Activated CD8-positive, alpha-beta T cell treated with anti-CD3 and anti-CD28 coated beads for 36 hours (primary cell): ENCODE measurements at regions not wholly inside any gene's neighbourhood (a gene's known extent, or its start where the extent isn't known, plus 50 kb on each side); places are given as distances from the start of the nearest gene placed in this dataset.

ENCODE experiments used
- ATAC-seq: fragments of 200-7000 bp; cut with Tn5 transposase; one replicate; pipeline ENCODE4 v1.10.0; 2021; ENCODE audit warnings: mild to moderate bottlenecking, moderate library complexity
- CTCF ChIA-PET: fragments of 350-600 bp; sonication (Branson Sonifier 250); formaldehyde crosslinking; loops from one replicate; lab custom pipeline; 2021; ENCODE audit warnings: antibody characterized with exemption; lab: Charles Lee
- POLR2A ChIA-PET: fragments of 350-600 bp; sonication (Branson Sonifier 250); formaldehyde crosslinking; loops from one replicate; lab custom pipeline; 2021; ENCODE audit warnings: antibody characterized with exemption; lab: Charles Lee
- DNase-seq: peaks from one replicate; pipeline ENCODE4 v3.0.0-alpha.2; 2020
- H3K27ac Mint-ChIP-seq: one replicate; pipeline ENCODE4 v1.8.0; 2021; ENCODE audit warnings: mild to moderate bottlenecking, mixed read lengths
- H3K27me3 Mint-ChIP-seq: one replicate; pipeline ENCODE4 v1.8.0; 2021; ENCODE audit warnings: mixed read lengths
- H3K36me3 Mint-ChIP-seq: one replicate; pipeline ENCODE4 v1.8.0; 2021; ENCODE audit warnings: low read depth, mixed read lengths
- H3K4me1 Mint-ChIP-seq: one replicate; pipeline ENCODE4 v1.8.0; 2021; ENCODE audit warnings: low read depth, mixed read lengths
- H3K4me3 Mint-ChIP-seq: one replicate; pipeline ENCODE4 v1.8.0; 2021; ENCODE audit warnings: mild to moderate bottlenecking, moderate library complexity, mixed read lengths
- H3K9me3 Mint-ChIP-seq: one replicate; pipeline ENCODE4 v1.8.0; 2021; ENCODE audit warnings: mixed read lengths
- intact Hi-C: fragments of 100-400 bp; cut with micrococcal nuclease; formaldehyde crosslinking; loops from one replicate; pipeline ENCODE4 v1.10.0; 2022
- TF ChIP-seq, protein P1 (sequence below): fragments of 200-600 bp; IDR thresholded peaks from one replicate; pipeline ENCODE4 v1.8.0; 2022; ENCODE audit warnings: antibody characterized with exemption, mild to moderate bottlenecking

DNA sequence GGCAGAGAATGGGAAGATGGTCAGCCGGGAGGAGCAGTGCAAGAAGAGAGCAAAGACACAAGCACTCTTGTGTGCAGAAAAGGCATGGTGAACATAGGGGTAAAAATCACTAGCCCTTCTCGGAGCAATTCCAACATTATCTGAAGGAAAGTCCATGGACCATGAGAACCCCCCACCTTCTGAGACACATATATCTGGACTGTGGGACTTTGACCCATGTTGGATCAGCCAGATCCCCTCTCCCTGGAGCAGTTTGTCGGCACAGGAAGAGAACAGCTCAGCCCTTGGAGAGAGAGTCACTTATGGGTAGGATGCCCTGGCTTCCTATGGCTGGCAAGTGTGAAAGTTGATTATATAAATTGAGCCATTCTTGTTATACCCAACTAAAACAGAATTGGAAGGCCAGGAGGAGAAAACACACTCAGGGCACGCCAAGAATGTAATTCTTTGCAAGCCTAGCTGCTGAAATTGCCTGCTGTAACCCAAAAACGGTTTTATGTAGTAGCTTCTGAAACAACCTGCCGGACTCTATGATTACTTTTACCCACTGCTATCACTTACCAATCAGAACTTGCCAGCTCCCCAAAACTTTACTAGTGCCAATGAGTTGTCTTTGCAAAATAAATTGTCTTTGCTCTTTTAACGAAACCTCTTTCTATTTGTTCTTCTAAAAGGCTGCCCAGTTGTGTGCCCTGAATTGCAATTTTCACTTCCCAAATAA, 62.8 kb upstream of the ZNF599 start:
- Mint-ChIP-seq H3K36me3 (no peaks in the 10 kb centered on the region), H3K27me3 (no peaks in the 10 kb centered on the region), H3K4me1 (peaks cover 11% of the 10 kb centered on the region), H3K9me3 (no peaks in the 10 kb centered on the region), H3K4me3 (no peak overlapping the region), H3K27ac (no peak overlapping the region)
- intact Hi-C loops = no loop called here
- DNase-seq (no peak), ATAC-seq (no peak)
- ChIA-PET POLR2A (no interaction called here), CTCF (no interaction called here)
- TF ChIP-seq, protein P1, sequence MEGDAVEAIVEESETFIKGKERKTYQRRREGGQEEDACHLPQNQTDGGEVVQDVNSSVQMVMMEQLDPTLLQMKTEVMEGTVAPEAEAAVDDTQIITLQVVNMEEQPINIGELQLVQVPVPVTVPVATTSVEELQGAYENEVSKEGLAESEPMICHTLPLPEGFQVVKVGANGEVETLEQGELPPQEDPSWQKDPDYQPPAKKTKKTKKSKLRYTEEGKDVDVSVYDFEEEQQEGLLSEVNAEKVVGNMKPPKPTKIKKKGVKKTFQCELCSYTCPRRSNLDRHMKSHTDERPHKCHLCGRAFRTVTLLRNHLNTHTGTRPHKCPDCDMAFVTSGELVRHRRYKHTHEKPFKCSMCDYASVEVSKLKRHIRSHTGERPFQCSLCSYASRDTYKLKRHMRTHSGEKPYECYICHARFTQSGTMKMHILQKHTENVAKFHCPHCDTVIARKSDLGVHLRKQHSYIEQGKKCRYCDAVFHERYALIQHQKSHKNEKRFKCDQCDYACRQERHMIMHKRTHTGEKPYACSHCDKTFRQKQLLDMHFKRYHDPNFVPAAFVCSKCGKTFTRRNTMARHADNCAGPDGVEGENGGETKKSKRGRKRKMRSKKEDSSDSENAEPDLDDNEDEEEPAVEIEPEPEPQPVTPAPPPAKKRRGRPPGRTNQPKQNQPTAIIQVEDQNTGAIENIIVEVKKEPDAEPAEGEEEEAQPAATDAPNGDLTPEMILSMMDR = no peak

DNA sequence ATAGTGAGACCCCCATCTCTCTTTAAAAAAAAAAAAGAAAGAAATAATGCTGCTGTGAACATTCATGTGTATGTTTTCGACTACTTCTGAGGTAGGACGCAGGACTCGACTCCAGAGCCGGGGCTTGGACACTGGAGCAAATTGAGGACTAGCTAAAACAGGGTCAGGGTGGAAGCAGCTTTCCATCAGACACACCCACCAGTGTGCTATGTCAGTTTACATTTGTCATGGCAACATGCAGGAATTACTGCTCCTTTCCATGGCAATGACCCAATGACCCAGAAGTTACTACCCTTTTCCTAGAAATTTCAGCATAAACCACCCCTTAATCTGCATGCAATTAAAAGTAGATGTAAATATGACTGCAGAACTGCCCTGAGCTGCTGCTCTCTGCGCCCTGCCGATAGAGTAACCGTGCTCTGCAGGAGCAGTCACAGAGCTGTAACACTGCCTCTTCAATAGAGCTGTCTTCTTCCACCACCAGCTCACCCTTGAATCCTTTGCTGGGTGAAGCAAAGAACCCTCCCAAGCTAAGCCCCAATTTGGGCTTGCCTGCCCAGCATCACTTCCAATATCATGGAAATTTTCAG, 61.6 kb upstream of the ZNF599 start:
- ATAC-seq (no peak), DNase-seq (no peak)
- Mint-ChIP-seq H3K4me3 (no peak overlapping the region), H3K36me3 (no peaks in the 10 kb centered on the region), H3K4me1 (peaks cover 11% of the 10 kb centered on the region), H3K27ac (no peak overlapping the region), H3K9me3 (no peaks in the 10 kb centered on the region), H3K27me3 (no peaks in the 10 kb centered on the region)
- intact Hi-C loops = no loop called here
- CTCF ChIA-PET = no interaction called here
- TF ChIP-seq, protein P1 = no peak
- POLR2A ChIA-PET = no interaction called here

DNA sequence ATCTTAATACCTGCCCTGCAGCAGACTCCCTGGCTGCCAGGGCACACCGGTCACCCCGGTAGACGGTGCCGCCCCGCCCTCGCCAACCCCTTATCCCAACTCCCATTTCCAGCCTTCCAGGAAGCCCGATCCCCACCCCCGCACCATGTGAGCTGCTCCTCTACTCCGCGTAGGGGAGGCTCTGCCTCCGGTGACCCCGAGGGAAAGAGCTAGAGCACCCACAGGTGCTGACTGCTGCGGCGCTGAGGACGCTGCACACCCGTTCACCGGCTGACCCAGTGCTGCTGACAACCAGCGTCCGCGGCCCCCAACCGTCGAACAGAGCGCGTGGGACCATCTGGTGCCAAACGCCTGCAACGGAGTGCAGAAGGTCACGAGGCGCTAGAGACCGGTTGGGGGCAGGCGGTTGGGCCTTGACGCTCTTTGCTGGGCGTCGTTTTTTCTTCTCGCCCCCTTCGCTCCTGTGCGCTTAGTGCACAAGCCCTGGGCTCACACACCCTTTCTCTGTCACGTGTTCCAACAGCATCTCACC, 59.6 kb upstream of the ZNF599 start:
- ChIA-PET CTCF (no interaction called here), POLR2A (no interaction called here)
- H3K36me3 Mint-ChIP-seq = no peaks in the 10 kb centered on the region
- no peaks in the 10 kb centered on the region for H3K9me3 Mint-ChIP-seq
- intact Hi-C loops = no loop called here
- TF ChIP-seq, protein P1 = no peak
- no peak overlapping the region for H3K4me3 Mint-ChIP-seq
- no peak for ATAC-seq
- H3K4me1 Mint-ChIP-seq = peaks cover 4% of the 10 kb centered on the region
- H3K27ac Mint-ChIP-seq = no peak overlapping the region
- no peaks in the 10 kb centered on the region for H3K27me3 Mint-ChIP-seq
- DNase-seq = no peak

DNA sequence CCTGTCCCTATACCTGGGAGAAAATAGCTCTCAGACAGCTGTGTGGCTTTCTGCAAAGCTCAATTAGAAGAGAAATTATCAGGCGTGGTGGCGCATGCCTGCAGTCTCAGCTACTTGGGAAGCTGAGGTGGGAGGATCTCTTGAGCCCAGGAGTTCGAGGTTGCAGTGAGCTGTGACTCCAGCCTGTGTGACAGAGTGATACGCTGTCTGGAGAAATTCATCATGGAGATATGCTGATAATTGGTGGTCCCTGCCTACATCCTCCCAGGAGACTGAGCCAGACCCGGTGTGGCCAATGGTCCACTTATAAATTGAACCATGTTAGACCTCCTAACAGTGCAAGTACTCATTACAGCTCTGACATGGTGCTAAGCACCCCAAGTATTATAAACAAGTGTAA, 58.7 kb upstream of the ZNF599 start:
- Mint-ChIP-seq H3K27ac (no peak overlapping the region), H3K4me1 (no peaks in the 10 kb centered on the region), H3K4me3 (no peak overlapping the region), H3K36me3 (no peaks in the 10 kb centered on the region), H3K27me3 (no peaks in the 10 kb centered on the region), H3K9me3 (no peaks in the 10 kb centered on the region)
- no peak for ATAC-seq
- POLR2A ChIA-PET = no interaction called here
- no peak for DNase-seq
- TF ChIP-seq, protein P1 = no peak
- intact Hi-C loops = no loop called here
- CTCF ChIA-PET = no interaction called here

DNA sequence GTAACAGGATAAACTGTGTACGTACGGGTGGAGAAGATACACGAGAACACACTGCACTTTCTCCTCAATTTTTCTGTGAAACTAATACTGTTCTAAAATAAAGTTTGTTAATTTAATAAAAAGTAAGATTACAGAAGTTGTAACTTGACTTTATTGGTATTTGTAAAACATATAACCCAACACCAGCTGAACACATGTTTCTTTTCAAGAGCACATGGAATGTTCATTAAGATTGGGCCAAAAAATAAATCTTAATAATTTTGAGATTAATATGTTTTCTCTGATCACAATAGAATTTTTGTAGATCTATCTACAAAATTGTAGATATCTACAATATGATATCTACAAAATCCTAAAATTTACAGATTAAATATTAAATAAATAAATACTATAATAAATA, 55.1 kb upstream of the ZNF599 start:
- H3K27me3 Mint-ChIP-seq = no peaks in the 10 kb centered on the region
- H3K36me3 Mint-ChIP-seq = no peaks in the 10 kb centered on the region
- TF ChIP-seq, protein P1 = no peak
- H3K9me3 Mint-ChIP-seq = no peaks in the 10 kb centered on the region
- DNase-seq (no peak), ATAC-seq (no peak)
- no peak overlapping the region for H3K4me3 Mint-ChIP-seq
- intact Hi-C loops = no loop called here
- ChIA-PET POLR2A (no interaction called here), CTCF (interaction anchor here (0.5 to 1.0 kb wide), 2 partner anchors 12 to 32 kb away, joined by 3 read pairs; no protein-coding TSS in a partner anchor)
- H3K27ac Mint-ChIP-seq = no peak overlapping the region
- H3K4me1 Mint-ChIP-seq = no peaks in the 10 kb centered on the region
